NCI-H2107 treated with DMSO at 0.1 percent for 48 hours (cell line): ENCODE measurements at regions not wholly inside any gene's neighbourhood (a gene's known extent, or its start where the extent isn't known, plus 50 kb on each side); places are given as distances from the start of the nearest gene placed in this dataset.
A peak's percentile ranks its signal among the peaks of the same experiment; 100 is the strongest.

Source experiments
- DNase-seq: peaks from one replicate; lab custom pipeline; 2025; ENCODE audit not compliant: unreplicated experiment; lab: John Stamatoyannopoulos, UW

GRCh38 chr2:126774290-126774689, 118.3 kb downstream of the GYPC start:
- no peak for DNase-seq

GRCh38 chr2:126774761-126775160, 118.8 kb downstream of the GYPC start:
- no peak for DNase-seq

- DNase-seq: no peak
These were observed 119.5 kb downstream of the GYPC start for GRCh38 chr2:126775300-126775985.

- no peak for DNase-seq
These were observed 120.3 kb downstream of the GYPC start for GRCh38 chr2:126776255-126776654.

- peak; percentile 22 for DNase-seq
These were observed 121.0 kb downstream of the GYPC start for GRCh38 chr2:126776692-126777619.

- DNase-seq: no peak
These were observed 121.1 kb upstream of the TEX51 start for GRCh38 chr2:126777620-126777978.

- DNase-seq: no peak
These were observed 119.9 kb upstream of the TEX51 start for GRCh38 chr2:126778561-126779501.

GRCh38 chr2:126781206-126781605, 117.5 kb upstream of the TEX51 start:
- DNase-seq: no peak

GRCh38 chr2:126781806-126782205, 116.9 kb upstream of the TEX51 start:
- DNase-seq: no peak

GRCh38 chr2:126782648-126783047, 116.0 kb upstream of the TEX51 start:
- no peak for DNase-seq

- no peak for DNase-seq
These were observed 115.3 kb upstream of the TEX51 start for GRCh38 chr2:126783341-126783740.

GRCh38 chr2:126784045-126784444, 114.6 kb upstream of the TEX51 start:
- DNase-seq: no peak

GRCh38 chr2:126784621-126785020, 114.1 kb upstream of the TEX51 start:
- no peak for DNase-seq

- no peak for DNase-seq
These were observed 113.5 kb upstream of the TEX51 start for GRCh38 chr2:126785236-126785635.

GRCh38 chr2:126785862-126786261, 112.8 kb upstream of the TEX51 start:
- DNase-seq: no peak

- no peak for DNase-seq
These were observed 111.9 kb upstream of the TEX51 start for GRCh38 chr2:126786765-126787164.

- DNase-seq: no peak
These were observed 111.4 kb upstream of the TEX51 start for GRCh38 chr2:126787289-126787688.

GRCh38 chr2:126788113-126788512, 110.6 kb upstream of the TEX51 start:
- no peak for DNase-seq

GRCh38 chr2:126788652-126789051, 110.0 kb upstream of the TEX51 start:
- DNase-seq: no peak

GRCh38 chr2:126790987-126791780, 107.5 kb upstream of the TEX51 start:
- DNase-seq: no peak
